ENCODE measurements at regions not wholly inside any gene's neighbourhood (a gene's known extent, or its start where the extent isn't known, plus 50 kb on each side); places are given as distances from the start of the nearest gene placed in this dataset.
"Not testable (repeated sequence)": the region's sequence is repeated elsewhere in the genome, so short reads cannot be mapped to it uniquely, and the experiment has no call there.

- no peaks in the 10 kb centered on the region for H3K4me1 ChIP-seq
- H3K27me3 ChIP-seq: no peaks in the 10 kb centered on the region
- H3K36me3 ChIP-seq: no peaks in the 10 kb centered on the region
- DNase-seq (no peak), ATAC-seq (no peak)
- TF ChIP-seq CTCF (IDR thresholded peaks at IDR 0.05): no peak
- no peaks in the 10 kb centered on the region for H3K9me3 ChIP-seq
- intact Hi-C loops (cut with DNase I): no loop called here
- H3K4me3 ChIP-seq: no peak overlapping the region
- no peak overlapping the region for H3K27ac ChIP-seq
These were observed 169.6 kb upstream of the LHX8 start for GRCh38 chr1:74964508-74965102.

GRCh38 chr1:74969566-74970135 lies 164.5 kb upstream of the LHX8 start:
- DNase-seq (no peak), ATAC-seq (no peak)
- no peak overlapping the region for H3K27ac ChIP-seq
- TF ChIP-seq CTCF (IDR thresholded peaks at IDR 0.05): no peak
- no peaks in the 10 kb centered on the region for H3K9me3 ChIP-seq
- H3K4me1 ChIP-seq: no peaks in the 10 kb centered on the region
- no peak overlapping the region for H3K4me3 ChIP-seq
- intact Hi-C loops (cut with DNase I): no loop called here
- H3K36me3 ChIP-seq: no peaks in the 10 kb centered on the region
- no peaks in the 10 kb centered on the region for H3K27me3 ChIP-seq

- H3K27ac ChIP-seq: no peak overlapping the region
- no peaks in the 10 kb centered on the region for H3K27me3 ChIP-seq
- no peak for TF ChIP-seq CTCF (IDR thresholded peaks at IDR 0.05)
- DNase-seq (no peak), ATAC-seq (no peak)
- H3K4me1 ChIP-seq: no peaks in the 10 kb centered on the region
- intact Hi-C loops (cut with DNase I): no loop called here
- no peaks in the 10 kb centered on the region for H3K36me3 ChIP-seq
- H3K4me3 ChIP-seq: no peak overlapping the region
- no peaks in the 10 kb centered on the region for H3K9me3 ChIP-seq
These were observed 162.2 kb upstream of the LHX8 start for GRCh38 chr1:74971982-74972381.

- Histone ChIP-seq H3K4me3 (no peak overlapping the region), H3K27me3 (no peaks in the 10 kb centered on the region), H3K27ac (no peak overlapping the region), H3K4me1 (no peaks in the 10 kb centered on the region), H3K36me3 (no peaks in the 10 kb centered on the region), H3K9me3 (no peaks in the 10 kb centered on the region)
- no peak for ATAC-seq
- intact Hi-C loops (cut with DNase I): no loop called here
- no peak for TF ChIP-seq CTCF (IDR thresholded peaks at IDR 0.05)
- no peak for DNase-seq
These were observed 157.7 kb upstream of the LHX8 start for GRCh38 chr1:74976491-74976890.

- intact Hi-C loops (cut with DNase I); H3K27ac ChIP-seq; H3K4me1 ChIP-seq; H3K27me3 ChIP-seq; DNase-seq; H3K36me3 ChIP-seq; ATAC-seq; H3K9me3 ChIP-seq; H3K4me3 ChIP-seq: not testable (repeated sequence)
These were observed 141.7 kb upstream of the LHX8 start for GRCh38 chr1:74992448-74992847.

GRCh38 chr1:74995821-74996220 lies 138.4 kb upstream of the LHX8 start:
- ATAC-seq: no peak
- Histone ChIP-seq H3K4me3 (no peak overlapping the region), H3K27me3 (no peaks in the 10 kb centered on the region), H3K27ac (no peak overlapping the region), H3K4me1 (no peaks in the 10 kb centered on the region), H3K36me3 (no peaks in the 10 kb centered on the region), H3K9me3 (no peaks in the 10 kb centered on the region)
- TF ChIP-seq CTCF (IDR thresholded peaks at IDR 0.05): no peak
- no peak for DNase-seq
- intact Hi-C loops (cut with DNase I): no loop called here
